ENCODE measurements at regions not wholly inside any gene's neighbourhood (a gene's known extent, or its start where the extent isn't known, plus 50 kb on each side); places are given as distances from the start of the nearest gene placed in this dataset.

DNA sequence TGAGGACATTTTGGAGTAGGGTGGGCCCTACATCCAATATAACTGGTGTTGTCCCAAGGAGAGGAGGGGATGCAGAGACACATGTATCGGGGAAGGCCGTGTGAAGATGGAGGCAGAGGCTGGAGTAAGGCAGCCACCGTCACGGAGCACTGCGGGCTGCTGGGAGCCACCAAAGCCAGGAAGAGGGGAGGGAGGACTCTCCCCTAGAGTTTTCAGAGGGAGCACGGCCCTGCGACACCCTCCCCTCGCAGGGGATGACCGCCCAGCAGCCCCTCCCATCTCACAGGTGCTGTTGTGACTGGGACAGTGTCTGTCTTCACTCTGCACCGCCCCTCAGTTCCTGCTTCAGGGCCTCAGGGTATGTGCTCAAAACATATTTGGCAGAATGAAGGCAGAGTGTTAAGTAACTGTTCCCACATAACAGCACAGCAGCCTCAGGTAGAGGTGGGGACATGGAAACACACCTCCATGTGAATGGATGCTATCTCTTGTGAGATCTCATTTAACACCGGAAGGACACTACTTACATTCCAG is 82.2 kb downstream of the RBFOX3 start:
- TF ChIP-seq, protein P1, sequence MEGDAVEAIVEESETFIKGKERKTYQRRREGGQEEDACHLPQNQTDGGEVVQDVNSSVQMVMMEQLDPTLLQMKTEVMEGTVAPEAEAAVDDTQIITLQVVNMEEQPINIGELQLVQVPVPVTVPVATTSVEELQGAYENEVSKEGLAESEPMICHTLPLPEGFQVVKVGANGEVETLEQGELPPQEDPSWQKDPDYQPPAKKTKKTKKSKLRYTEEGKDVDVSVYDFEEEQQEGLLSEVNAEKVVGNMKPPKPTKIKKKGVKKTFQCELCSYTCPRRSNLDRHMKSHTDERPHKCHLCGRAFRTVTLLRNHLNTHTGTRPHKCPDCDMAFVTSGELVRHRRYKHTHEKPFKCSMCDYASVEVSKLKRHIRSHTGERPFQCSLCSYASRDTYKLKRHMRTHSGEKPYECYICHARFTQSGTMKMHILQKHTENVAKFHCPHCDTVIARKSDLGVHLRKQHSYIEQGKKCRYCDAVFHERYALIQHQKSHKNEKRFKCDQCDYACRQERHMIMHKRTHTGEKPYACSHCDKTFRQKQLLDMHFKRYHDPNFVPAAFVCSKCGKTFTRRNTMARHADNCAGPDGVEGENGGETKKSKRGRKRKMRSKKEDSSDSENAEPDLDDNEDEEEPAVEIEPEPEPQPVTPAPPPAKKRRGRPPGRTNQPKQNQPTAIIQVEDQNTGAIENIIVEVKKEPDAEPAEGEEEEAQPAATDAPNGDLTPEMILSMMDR (IDR thresholded peaks at IDR 0.05; ENCODE audit: low read depth, low read length) = no peak
- no peak overlapping the region for H3K4me3 ChIP-seq (replicated peaks in 1 of 2; ENCODE audit: low read depth in 2 of 2, low read length in 2 of 2)
- DNase-seq (ENCODE audit: low read depth in 2 of 2) = no peak

DNA sequence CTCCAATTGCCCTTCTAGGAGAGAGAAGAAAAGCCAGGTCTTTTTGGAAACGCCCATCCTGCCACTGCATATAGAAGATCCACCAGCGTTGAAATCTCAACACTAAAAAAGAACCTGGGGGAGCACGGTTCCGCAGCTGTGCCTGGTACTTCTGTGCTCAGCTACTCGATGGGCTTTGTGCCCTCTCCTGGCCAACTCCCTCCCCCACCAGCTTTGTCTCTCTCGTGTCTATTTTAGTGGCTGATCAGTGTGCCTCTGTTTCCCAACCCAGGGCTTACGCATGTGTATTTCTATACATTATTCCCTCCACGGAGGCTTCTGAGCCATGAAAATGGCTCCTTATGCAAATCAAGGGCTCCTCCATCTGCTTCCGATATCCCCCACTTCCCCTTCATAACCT is 83.5 kb downstream of the RBFOX3 start:
- DNase-seq (ENCODE audit: low read depth in 2 of 2) = no peak
- TF ChIP-seq, protein P1 (IDR thresholded peaks at IDR 0.05; ENCODE audit: low read depth, low read length) = no peak
- H3K4me3 ChIP-seq (replicated peaks in 1 of 2; ENCODE audit: low read depth in 2 of 2, low read length in 2 of 2) = no peak overlapping the region

DNA sequence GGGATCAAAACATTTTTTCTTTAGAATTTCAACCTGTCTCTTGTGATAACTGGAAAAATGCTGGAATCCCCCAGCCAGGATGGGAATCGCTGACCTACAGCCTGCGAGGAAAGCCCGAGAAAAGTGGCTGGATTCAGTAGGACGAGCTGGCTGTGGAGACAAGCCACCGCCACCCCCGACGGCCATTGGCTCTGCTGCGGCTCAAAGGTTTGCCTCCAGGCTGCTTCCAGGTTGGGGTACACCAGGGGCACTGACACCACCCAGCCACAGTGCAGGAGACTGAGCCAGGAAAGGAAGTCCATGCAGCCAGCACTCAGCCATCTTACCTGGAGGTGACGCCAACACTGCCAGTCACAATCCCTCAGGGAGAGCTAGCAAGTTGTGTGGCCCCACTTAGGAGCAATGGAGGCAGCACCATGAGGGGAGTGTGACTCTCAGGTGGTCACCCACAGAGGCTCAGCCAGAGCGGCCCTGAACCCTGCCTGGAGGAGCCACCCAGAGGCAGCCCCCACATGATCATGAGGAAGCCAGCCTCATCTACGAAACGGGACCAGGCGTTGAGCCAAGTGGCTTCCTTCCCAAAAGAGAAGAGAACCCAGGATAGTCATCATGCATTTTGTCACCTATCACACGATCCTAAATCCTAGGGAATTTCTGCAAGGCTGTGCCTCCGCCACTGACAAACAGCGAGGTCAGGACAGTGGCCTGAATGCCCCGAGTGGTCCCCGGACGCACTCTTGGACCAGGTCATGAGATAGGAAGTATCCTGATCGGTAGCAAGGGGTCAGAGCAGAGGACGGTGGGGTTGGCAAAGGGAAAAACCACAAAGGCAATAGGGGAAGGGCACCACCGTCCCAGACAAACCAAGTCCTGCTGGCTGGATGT is 84.8 kb downstream of the RBFOX3 start:
- H3K4me3 ChIP-seq (replicated peaks in 1 of 2; ENCODE audit: low read depth in 2 of 2, low read length in 2 of 2) = no peak overlapping the region
- DNase-seq (ENCODE audit: low read depth in 2 of 2) = no peak
- TF ChIP-seq, protein P1 (IDR thresholded peaks at IDR 0.05; ENCODE audit: low read depth, low read length) = no peak

DNA sequence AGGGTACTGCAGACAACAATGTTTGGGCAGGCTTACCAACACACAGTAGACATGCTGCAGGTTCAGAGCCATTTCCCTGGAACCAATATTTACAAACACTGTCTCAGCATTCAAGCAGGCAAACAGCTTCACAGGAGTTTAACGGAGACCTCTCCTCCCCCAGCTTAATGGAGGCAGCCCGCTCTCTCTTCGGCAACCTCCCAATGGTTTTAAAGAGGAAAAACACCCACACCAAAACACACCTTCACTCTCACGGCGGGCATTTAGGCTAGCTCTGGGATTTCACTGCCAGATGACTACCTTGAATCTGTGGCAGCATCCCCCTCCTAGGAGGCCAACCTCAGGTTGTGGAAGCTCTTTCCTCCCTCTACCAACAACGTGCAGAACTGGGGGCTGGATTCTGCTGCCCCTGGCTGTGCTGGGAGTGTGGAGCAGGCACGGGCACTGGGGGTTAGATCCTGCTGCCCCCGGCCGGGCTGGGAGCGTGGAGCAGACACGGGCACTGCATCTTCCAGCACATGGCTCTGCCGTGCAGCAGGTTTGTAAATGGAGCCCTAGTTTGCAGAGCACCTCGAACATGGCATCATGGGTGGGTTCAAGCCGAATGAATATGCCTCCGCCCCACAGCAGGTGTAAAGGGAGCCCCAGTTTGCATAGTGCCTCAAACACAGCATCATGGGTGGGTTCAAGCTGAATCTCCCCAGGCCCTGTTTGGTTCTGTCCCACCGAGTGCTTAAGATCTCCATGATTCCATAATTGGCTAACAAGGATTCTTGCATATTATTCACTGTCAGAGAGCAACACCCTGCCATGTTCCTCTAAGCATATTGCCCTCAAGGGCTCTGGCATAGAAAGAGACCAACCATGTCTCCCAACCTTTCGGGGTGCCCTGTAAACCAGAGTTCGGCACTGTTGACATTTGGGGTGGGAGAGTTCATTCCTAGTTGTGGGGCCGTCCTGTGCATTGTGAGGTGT is 86.4 kb downstream of the RBFOX3 start:
- TF ChIP-seq, protein P1 (IDR thresholded peaks at IDR 0.05; ENCODE audit: low read depth, low read length) = no peak
- no peak for DNase-seq (ENCODE audit: low read depth in 2 of 2)
- H3K4me3 ChIP-seq (replicated peaks in 1 of 2; ENCODE audit: low read depth in 2 of 2, low read length in 2 of 2) = no peak overlapping the region

DNA sequence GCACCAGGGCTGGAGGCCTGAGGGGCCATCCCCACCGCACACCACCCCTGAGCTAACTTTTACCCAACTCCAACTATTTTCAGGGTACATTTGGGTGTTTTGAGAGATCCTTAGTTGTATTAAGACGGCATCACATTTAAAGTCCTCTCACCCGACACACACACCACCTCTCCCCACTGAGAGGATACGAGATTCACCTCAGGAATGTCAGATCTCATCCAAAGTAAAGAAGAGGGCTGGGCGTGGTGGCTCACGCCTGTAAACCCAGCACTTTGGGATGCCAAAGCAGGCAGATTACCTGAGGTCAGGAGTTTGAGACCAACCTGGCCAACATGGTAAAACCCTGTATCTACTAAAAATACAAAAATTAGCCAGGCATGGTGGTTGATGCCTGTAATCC is 88.4 kb downstream of the RBFOX3 start:
- TF ChIP-seq, protein P1 (IDR thresholded peaks at IDR 0.05; ENCODE audit: low read depth, low read length) = no peak

DNA sequence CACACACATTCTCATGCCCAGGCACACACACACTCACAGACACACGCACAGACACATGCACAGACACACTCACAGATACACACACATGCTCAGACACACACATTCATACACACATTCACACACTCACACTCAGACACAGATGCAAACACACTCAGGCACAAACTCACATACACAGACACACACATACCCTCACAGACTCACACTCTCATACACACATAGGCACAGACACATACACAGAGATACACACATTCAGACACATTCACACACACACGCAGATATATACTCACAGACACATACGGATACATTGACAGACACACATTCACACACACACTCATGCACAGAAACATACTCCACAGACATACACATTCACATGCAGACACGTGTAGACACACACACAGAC is 89.6 kb downstream of the RBFOX3 start:
- H3K4me3 ChIP-seq (replicated peaks in 1 of 2; ENCODE audit: low read depth in 2 of 2, low read length in 2 of 2) = no peak overlapping the region
- TF ChIP-seq, protein P1 (IDR thresholded peaks at IDR 0.05; ENCODE audit: low read depth, low read length) = no peak
- no peak for DNase-seq (ENCODE audit: low read depth in 2 of 2)

More for the DNA sequence above, 88.4 kb downstream of the RBFOX3 start:
- no peak for DNase-seq (ENCODE audit: low read depth in 2 of 2)
- no peak overlapping the region for H3K4me3 ChIP-seq (replicated peaks in 1 of 2; ENCODE audit: low read depth in 2 of 2, low read length in 2 of 2)

Measured in cardiac fibroblast (primary cell).